T-cell (primary cell): ENCODE measurements at regions not wholly inside any gene's neighbourhood (a gene's known extent, or its start where the extent isn't known, plus 50 kb on each side); places are given as distances from the start of the nearest gene placed in this dataset.
"Not testable (repeated sequence)": the region's sequence is repeated elsewhere in the genome, so short reads cannot be mapped to it uniquely, and the experiment has no call there.

ENCODE experiments used
- ATAC-seq, 4 experiments: fragments of 200-7000 bp in 3 of 4; fragments of 150-1000 bp in 1 of 4; cut with Tn5 transposase; replicated peaks in 1 of 4; 1 replicate in 3 of 4; 2 replicates in 1 of 4; pipeline ENCODE4 v1.10.0; 2021; ENCODE audit warnings: moderate library complexity in 3 of 4, mild to moderate bottlenecking in 2 of 4, moderate number of reproducible peaks in 1 of 4
- CTCF ChIA-PET, 2 donors: fragments of 300-600 bp; sonication (Branson Sonifier 250); formaldehyde crosslinking; loops; one replicate each; lab custom pipeline; 2022; ENCODE audit warnings: antibody characterized with exemption in 2 of 2; lab: Charles Lee
- POLR2A ChIA-PET, 2 donors: fragments of 300-600 bp; sonication (Branson Sonifier 250); formaldehyde crosslinking; loops; one replicate each; lab custom pipeline; 2022; ENCODE audit warnings: antibody characterized with exemption in 2 of 2; lab: Charles Lee
- DNase-seq, 35 experiments: peaks; one replicate each; pipeline versions ENCODE4 v3.0.0 to v3.0.0-alpha.2; 2013 to 2023
- H3K27ac ChIP-seq: one replicate; pipeline ENCODE4 v1.5.1; 2013; ENCODE audit warnings: low read length
- H3K27me3 ChIP-seq, 2 experiments: replicated peaks in 1 of 2; 1 replicate in 1 of 2; 2 replicates in 1 of 2; pipeline versions ENCODE4 v1.6.1 to v1.7.0; 2013; ENCODE audit warnings: low read length in 1 of 2, mixed read lengths in 1 of 2; ENCODE audit not compliant: control insufficient read depth in 2 of 2, insufficient read depth in 2 of 2; ENCODE audit errors: extremely low read depth in 1 of 2
- H3K36me3 ChIP-seq, 2 donors: 1 replicate in 1 of 2; 2 replicates in 1 of 2; pipeline versions ENCODE4 v1.6.1 to v1.7.0; 2013; ENCODE audit warnings: low read length in 1 of 2; ENCODE audit not compliant: control insufficient read depth in 2 of 2, insufficient read depth in 1 of 2; ENCODE audit errors: extremely low read depth in 1 of 2
- H3K4me1 ChIP-seq, 2 experiments: 1 replicate in 1 of 2; 2 replicates in 1 of 2; pipeline versions ENCODE4 v1.6.1 to v1.7.0; 2013; ENCODE audit warnings: low read length in 2 of 2, mixed read lengths in 1 of 2; ENCODE audit not compliant: insufficient read depth in 2 of 2, control insufficient read depth in 1 of 2; ENCODE audit errors: extremely low read depth in 1 of 2
- H3K4me3 ChIP-seq, 2 donors: 1 replicate in 1 of 2; 2 replicates in 1 of 2; pipeline versions ENCODE4 v1.5.1 to v1.7.0; 2013; ENCODE audit warnings: mild to moderate bottlenecking in 2 of 2, low read length in 1 of 2, moderate library complexity in 1 of 2; ENCODE audit not compliant: control insufficient read depth in 1 of 2; ENCODE audit errors: extremely low read depth in 1 of 2
- H3K9me3 ChIP-seq: 2 replicates; pipeline ENCODE4 v1.7.0; 2013
- H3K27ac Mint-ChIP-seq, 2 donors: one replicate each; pipeline ENCODE4 v1.8.0; 2020 to 2021; ENCODE audit warnings: mild to moderate bottlenecking in 2 of 2, mixed read lengths in 2 of 2
- H3K27me3 Mint-ChIP-seq, 2 donors: one replicate each; pipeline ENCODE4 v1.8.0; 2021 to 2022; ENCODE audit warnings: mixed read lengths in 2 of 2
- H3K36me3 Mint-ChIP-seq: one replicate; pipeline ENCODE4 v1.8.0; 2021; ENCODE audit warnings: mixed read lengths
- H3K4me1 Mint-ChIP-seq, 3 donors: one replicate each; pipeline ENCODE4 v1.8.0; 2020 to 2022; ENCODE audit warnings: mixed read lengths in 3 of 3, mild to moderate bottlenecking in 1 of 3
- H3K4me3 Mint-ChIP-seq, 3 donors: one replicate each; pipeline ENCODE4 v1.8.0; 2020 to 2022; ENCODE audit warnings: mild to moderate bottlenecking in 3 of 3, mixed read lengths in 3 of 3, moderate library complexity in 3 of 3
- H3K9me3 Mint-ChIP-seq, 3 donors: one replicate each; pipeline ENCODE4 v1.8.0; 2020 to 2022; ENCODE audit warnings: mixed read lengths in 3 of 3
- WGBS: methylation state at CpG from one replicate; pipeline ENCODE4 v1.1.5; 2013; ENCODE audit warnings: missing lambda C conversion rate; ENCODE audit not compliant: insufficient coverage; 5-methylcytosine and 5-hydroxymethylcytosine counted together

DNA sequence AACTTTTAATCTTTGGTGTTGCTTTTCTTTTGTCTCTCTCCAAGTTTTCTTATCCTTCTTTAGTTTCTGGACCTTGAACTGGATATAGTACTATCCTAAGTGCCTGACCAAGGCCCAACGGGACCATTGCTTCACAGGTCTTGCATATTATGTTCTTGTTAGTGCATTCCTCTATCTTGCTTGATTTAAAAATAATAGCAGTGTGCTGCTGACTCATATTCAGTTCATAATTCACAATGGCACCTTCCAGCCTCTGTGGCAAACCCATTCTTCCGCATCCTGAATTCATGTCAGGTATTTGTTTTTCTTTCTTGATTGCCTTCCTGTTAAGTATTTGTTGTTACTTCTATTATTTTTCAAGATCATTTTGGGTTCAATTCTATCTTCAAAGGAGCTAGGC lies 197.1 kb upstream of the GIMD1 start:
- no peak for ATAC-seq
- no peaks in the 10 kb centered on the region for H3K4me1 ChIP-seq
- WGBS: no CpG with 5 or more reads among the region's 2 CpGs
- ChIA-PET CTCF (no interaction called here), POLR2A (no interaction called here)
- no peak overlapping the region for H3K4me3 Mint-ChIP-seq
- no peaks in the 10 kb centered on the region for H3K9me3 ChIP-seq
- H3K9me3 Mint-ChIP-seq: peaks cover 8 to 16% (median 13%) of the 10 kb centered on the region in 3 donors
- H3K36me3 ChIP-seq: no peaks in the 10 kb centered on the region
- no peaks in the 10 kb centered on the region for H3K36me3 Mint-ChIP-seq
- H3K27ac ChIP-seq: no peak overlapping the region
- H3K27me3 ChIP-seq: no peaks in the 10 kb centered on the region
- H3K4me1 Mint-ChIP-seq: no peaks in the 10 kb centered on the region
- no peak overlapping the region for H3K27ac Mint-ChIP-seq
- H3K27me3 Mint-ChIP-seq: no peaks in the 10 kb centered on the region
- DNase-seq: no peak
- H3K4me3 ChIP-seq: no peak overlapping the region

GRCh38 chr4:106563637-106564036 lies 195.1 kb upstream of the GIMD1 start:
- H3K36me3 ChIP-seq, H3K4me1 ChIP-seq, H3K27me3 ChIP-seq, H3K27me3 Mint-ChIP-seq, H3K9me3 ChIP-seq, H3K27ac ChIP-seq, H3K4me3 ChIP-seq, H3K4me3 Mint-ChIP-seq, H3K36me3 Mint-ChIP-seq, H3K27ac Mint-ChIP-seq, H3K4me1 Mint-ChIP-seq, DNase-seq, POLR2A ChIA-PET, ATAC-seq, CTCF ChIA-PET: not testable (repeated sequence)
- 89% methylated on average over 11 of the region's 11 CpGs for WGBS
- peaks cover 14 to 16% (median 16%) of the 10 kb centered on the region in 3 donors for H3K9me3 Mint-ChIP-seq

DNA sequence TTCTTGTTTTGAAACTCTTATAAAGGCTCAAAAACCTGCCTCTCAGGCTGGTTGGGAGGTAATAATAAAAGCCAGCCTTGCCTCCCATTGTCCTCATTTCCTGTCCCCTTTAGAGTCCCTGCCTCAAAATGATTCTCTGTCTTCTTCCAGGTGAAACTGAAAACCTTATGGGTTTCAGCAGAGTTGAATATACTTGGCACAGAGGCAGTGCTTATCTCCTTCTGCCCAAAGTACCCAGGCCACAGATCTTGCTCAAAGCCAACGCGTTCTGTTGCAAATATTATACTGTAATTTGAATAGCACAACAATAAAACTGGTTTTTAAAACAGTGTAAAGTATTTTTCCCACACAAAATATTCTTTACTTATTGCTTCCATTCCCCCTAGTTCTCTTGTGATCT lies 183.1 kb upstream of the GIMD1 start:
- no peak for ATAC-seq
- no peak overlapping the region for H3K27ac Mint-ChIP-seq
- ChIA-PET CTCF (no interaction called here), POLR2A (no interaction called here)
- no peaks in the 10 kb centered on the region for H3K4me1 Mint-ChIP-seq
- no peak overlapping the region for H3K27ac ChIP-seq
- no peaks in the 10 kb centered on the region for H3K27me3 Mint-ChIP-seq
- no peak for DNase-seq
- no CpG with 5 or more reads among the region's 2 CpGs for WGBS
- peaks cover 8 to 13% (median 12%) of the 10 kb centered on the region in 3 donors for H3K9me3 Mint-ChIP-seq
- H3K4me1 ChIP-seq: no peaks in the 10 kb centered on the region
- no peak overlapping the region for H3K4me3 Mint-ChIP-seq
- no peaks in the 10 kb centered on the region for H3K9me3 ChIP-seq
- H3K27me3 ChIP-seq: no peaks in the 10 kb centered on the region
- no peaks in the 10 kb centered on the region for H3K36me3 ChIP-seq
- H3K36me3 Mint-ChIP-seq: no peaks in the 10 kb centered on the region
- no peak overlapping the region for H3K4me3 ChIP-seq

DNA sequence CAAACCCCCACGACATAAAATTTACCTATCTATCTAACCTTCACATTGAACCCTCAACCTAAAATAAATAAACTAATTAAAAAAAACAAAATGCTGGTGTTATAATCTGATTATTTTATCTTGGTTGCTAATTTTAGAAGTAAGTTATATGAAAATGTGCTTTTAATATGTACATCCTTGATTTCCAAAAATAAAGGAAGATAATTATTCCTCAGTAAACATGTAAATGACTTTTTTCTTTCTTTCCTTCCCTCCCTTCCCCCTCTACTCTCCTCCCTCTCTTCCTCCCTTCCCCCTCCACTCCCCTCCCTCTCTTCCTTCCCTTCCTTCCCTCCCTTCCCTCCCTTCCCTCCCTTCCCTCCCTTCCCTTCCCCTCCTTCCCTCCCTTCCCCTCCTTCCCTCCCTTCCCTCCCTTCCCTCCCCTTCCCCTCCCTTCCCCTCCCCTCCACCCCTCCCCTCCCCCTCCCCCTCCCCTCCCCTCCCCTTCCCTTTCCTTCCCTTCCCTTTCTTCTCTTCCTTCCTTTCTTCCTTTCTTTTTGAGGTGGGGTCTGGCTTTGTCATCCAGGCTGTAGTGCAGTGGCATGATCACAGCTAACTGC lies 180.0 kb upstream of the GIMD1 start:
- ChIA-PET POLR2A (no interaction called here), CTCF (no interaction called here)
- Mint-ChIP-seq H3K27me3 (no peaks in the 10 kb centered on the region), H3K9me3 (peaks cover 8 to 12% (median 11%) of the 10 kb centered on the region in 3 donors), H3K4me3 (no peak overlapping the region), H3K36me3 (no peaks in the 10 kb centered on the region), H3K4me1 (no peaks in the 10 kb centered on the region), H3K27ac (no peak overlapping the region)
- H3K27me3 ChIP-seq: no peaks in the 10 kb centered on the region
- no peaks in the 10 kb centered on the region for H3K9me3 ChIP-seq
- H3K4me3 ChIP-seq: no peak overlapping the region
- no peaks in the 10 kb centered on the region for H3K36me3 ChIP-seq
- ATAC-seq (no peak), DNase-seq (no peak)
- H3K4me1 ChIP-seq: no peaks in the 10 kb centered on the region
- no CpG with 5 or more reads among the region's 1 CpG for WGBS
- no peak overlapping the region for H3K27ac ChIP-seq

DNA sequence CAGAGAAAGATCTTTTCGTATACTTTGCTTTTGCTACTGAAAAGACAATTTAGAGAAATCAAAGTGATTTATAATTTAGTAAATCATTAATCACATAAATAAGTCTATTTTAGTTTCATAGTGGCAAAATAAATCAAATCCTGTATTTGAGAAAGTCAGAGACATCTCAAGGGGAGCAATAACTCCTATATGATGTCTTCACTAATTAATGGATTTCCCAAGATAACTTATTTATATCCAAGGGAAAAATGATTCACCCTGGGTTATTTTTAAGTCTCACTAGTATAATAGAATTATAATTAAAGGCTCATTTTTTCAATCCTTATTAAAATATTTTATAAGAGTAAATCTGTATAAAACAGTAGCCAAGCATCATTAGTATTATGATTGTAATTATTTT lies 177.8 kb upstream of the GIMD1 start:
- H3K9me3 Mint-ChIP-seq: peaks cover 4 to 9% (median 8%) of the 10 kb centered on the region in 3 donors
- H3K36me3 Mint-ChIP-seq: no peaks in the 10 kb centered on the region
- ChIA-PET CTCF (no interaction called here), POLR2A (no interaction called here)
- Histone ChIP-seq H3K9me3 (no peaks in the 10 kb centered on the region), H3K27ac (no peak overlapping the region), H3K27me3 (no peaks in the 10 kb centered on the region), H3K36me3 (no peaks in the 10 kb centered on the region), H3K4me3 (no peak overlapping the region), H3K4me1 (no peaks in the 10 kb centered on the region)
- DNase-seq (no peak), ATAC-seq (no peak)
- no peaks in the 10 kb centered on the region for H3K4me1 Mint-ChIP-seq
- WGBS: no CpG with 5 or more reads among the region's 1 CpG
- peaks cover 0 to 1% of the 10 kb centered on the region in 2 donors for H3K27me3 Mint-ChIP-seq
- H3K27ac Mint-ChIP-seq: no peak overlapping the region
- no peak overlapping the region for H3K4me3 Mint-ChIP-seq

GRCh38 chr4:106542609-106543008 lies 174.0 kb upstream of the GIMD1 start:
- H3K27ac Mint-ChIP-seq, H3K9me3 Mint-ChIP-seq, H3K36me3 ChIP-seq, H3K4me3 ChIP-seq, H3K9me3 ChIP-seq, H3K27me3 Mint-ChIP-seq, POLR2A ChIA-PET, H3K36me3 Mint-ChIP-seq, H3K4me1 ChIP-seq, DNase-seq, CTCF ChIA-PET, ATAC-seq, H3K4me1 Mint-ChIP-seq, H3K27ac ChIP-seq, H3K27me3 ChIP-seq, H3K4me3 Mint-ChIP-seq: not testable (repeated sequence)
- no CpG with 5 or more reads among the region's 1 CpG for WGBS

DNA sequence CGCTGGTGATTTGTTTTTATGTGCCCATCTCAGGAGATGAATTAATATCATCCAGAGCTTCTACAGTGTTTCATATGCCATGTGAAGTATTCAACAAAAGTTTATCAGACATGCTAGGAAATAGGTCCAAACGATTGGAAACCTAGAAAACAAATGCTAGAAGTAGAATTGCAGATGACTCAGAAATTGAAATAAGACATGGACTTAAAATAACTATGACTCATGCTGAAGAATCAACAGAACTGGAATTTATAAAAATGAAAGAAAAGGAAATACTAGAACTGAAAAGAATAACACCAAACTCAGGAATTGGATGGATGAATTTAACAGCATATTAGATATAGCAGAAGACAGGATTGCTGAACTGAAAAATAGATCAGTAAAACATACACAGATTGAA lies 172.7 kb upstream of the GIMD1 start:
- no peaks in the 10 kb centered on the region for H3K36me3 Mint-ChIP-seq
- CTCF ChIA-PET: no interaction called here
- no peak overlapping the region for H3K4me3 Mint-ChIP-seq
- Histone ChIP-seq H3K27me3 (no peaks in the 10 kb centered on the region), H3K4me3 (no peak overlapping the region), H3K36me3 (no peaks in the 10 kb centered on the region), H3K9me3 (no peaks in the 10 kb centered on the region), H3K27ac (no peak overlapping the region), H3K4me1 (no peaks in the 10 kb centered on the region)
- WGBS: no CpG with 5 or more reads among the region's 2 CpGs
- H3K27me3 Mint-ChIP-seq: peaks cover 0 to 1% of the 10 kb centered on the region in 2 donors
- no peak for DNase-seq
- peaks cover 0 to 7% (median 7%) of the 10 kb centered on the region in 3 donors for H3K9me3 Mint-ChIP-seq
- no peak overlapping the region for H3K27ac Mint-ChIP-seq
- no peaks in the 10 kb centered on the region for H3K4me1 Mint-ChIP-seq
- no peak for ATAC-seq
- POLR2A ChIA-PET: no interaction called here
